ENCODE measurements at regions not wholly inside any gene's neighbourhood (a gene's known extent, or its start where the extent isn't known, plus 50 kb on each side); places are given as distances from the start of the nearest gene placed in this dataset.

DNA sequence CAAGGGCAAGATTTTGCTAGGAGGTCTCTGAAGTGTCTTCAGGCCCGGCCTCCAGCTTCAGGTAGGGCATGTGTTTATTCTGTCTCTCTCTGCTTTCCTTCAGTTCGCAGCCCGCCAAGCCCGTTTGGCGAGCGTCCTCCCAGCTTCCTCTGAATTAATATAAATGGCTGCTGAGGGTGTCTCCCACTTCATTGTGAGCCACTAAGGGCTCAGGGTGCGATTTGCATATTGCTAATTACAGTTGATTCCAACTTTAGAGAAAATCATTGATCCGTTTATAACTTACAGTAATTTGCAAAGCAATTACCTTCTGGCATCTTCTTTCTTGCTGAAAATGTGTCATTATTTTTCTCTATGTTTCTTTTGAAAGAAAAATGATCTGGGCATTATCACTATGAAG is 128.3 kb upstream of the SORCS3 start:
- no peak for FAIRE-seq
- H3K27ac ChIP-seq (ENCODE audit: low read depth, low read length): no peak overlapping the region
- no peak overlapping the region for H2BK12ac ChIP-seq (ENCODE audit: low read depth, low read length)
- H3K9ac ChIP-seq (replicated peaks in 1 of 4; ENCODE audit: extremely low read depth in 1 of 4, low read depth in 3 of 4, low read length in 3 of 4): no peak overlapping the region
- no peak overlapping the region for H4K91ac ChIP-seq (replicated peaks; ENCODE audit: insufficient read length, low read length)
- no peak overlapping the region for H3K4me2 ChIP-seq (ENCODE audit: insufficient read depth in 1 of 2, low read depth in 2 of 2, low read length in 2 of 2)
- H3K4me3 ChIP-seq (ENCODE audit: extremely low read depth in 1 of 4, insufficient read depth in 2 of 4, low read depth in 3 of 4, low read length in 4 of 4): no peak overlapping the region
- H4K20me1 ChIP-seq (replicated peaks in 1 of 2; ENCODE audit: control insufficient read depth in 1 of 2, insufficient read depth in 2 of 2, low read length in 2 of 2): no peaks in the 10 kb centered on the region
- no peaks in the 10 kb centered on the region; a peak in 1 of 8 replicates for H3K36me3 ChIP-seq (ENCODE audit: control insufficient read depth in 2 of 4, insufficient read depth in 4 of 4, low read length in 3 of 4)
- no peak for DNase-seq (ENCODE audit: low read depth in 1 of 2, low spot score in 2 of 2)
- no peak overlapping the region for H2BK15ac ChIP-seq (ENCODE audit: low read length)
- H3K79me1 ChIP-seq (ENCODE audit: low read depth, low read length): no peaks in the 10 kb centered on the region
- no peaks in the 10 kb centered on the region for H3K9me3 ChIP-seq (ENCODE audit: insufficient read depth in 2 of 2, low read depth in 1 of 2, low read length in 1 of 2)
- no peak overlapping the region for H2BK5ac ChIP-seq (ENCODE audit: low read depth, low read length)
- ChIA-PET POLR2A (ENCODE audit: partially characterized antibody) (no interaction called here), CTCF (ENCODE audit: partially characterized antibody) (no interaction called here)
- H4K8ac ChIP-seq (ENCODE audit: extremely low read depth, insufficient read depth, low read length): no peak overlapping the region; the same call in 1 of the 2 replicates
- H3K23ac ChIP-seq (ENCODE audit: insufficient read length): no peak overlapping the region
- H3K27me3 ChIP-seq (replicated peaks in 1 of 4; ENCODE audit: control insufficient read depth in 3 of 4, extremely low read depth in 1 of 4, insufficient read depth in 3 of 4, low read length in 3 of 4): no peaks in the 10 kb centered on the region
- H4K5ac ChIP-seq (ENCODE audit: insufficient read length, low read depth, low read length): no peak overlapping the region
- no peak overlapping the region for H3K56ac ChIP-seq (replicated peaks; ENCODE audit: insufficient read length, low read depth, low read length)
- H2BK20ac ChIP-seq (ENCODE audit: low read length): no peak overlapping the region
- no peak overlapping the region for H3K4ac ChIP-seq (replicated peaks; ENCODE audit: insufficient read length, low read depth, low read length)
- H3K23me2 ChIP-seq (ENCODE audit: low read depth, low read length): no peaks in the 10 kb centered on the region
- WGBS, 2 experiments (ENCODE audit: extremely low coverage in 1 of 2, insufficient coverage in 1 of 2, insufficient read length in 1 of 2, insufficient replicate concordance in 2 of 2, low coverage in 1 of 2, low lambda C conversion rate in 2 of 2, missing lambda C conversion rate in 1 of 2): 79% methylated on average over 8 of the region's 8 CpGs; no CpG with 5 or more reads in 1 of the 2 experiments
- no peak overlapping the region for H2AK5ac ChIP-seq (ENCODE audit: low read depth, low read length)
- H2AFZ ChIP-seq (ENCODE audit: low read length): no peak overlapping the region
- H3K14ac ChIP-seq (ENCODE audit: insufficient read length): no peak overlapping the region
- H3K4me1 ChIP-seq (replicated peaks in 1 of 4; ENCODE audit: control insufficient read depth in 3 of 4, insufficient read depth in 4 of 4, low read length in 3 of 4): peaks cover 0 to 6% (median 1%) of the 10 kb centered on the region in 4 experiments; a peak in 2 of 7 replicates
- no peak overlapping the region for H2BK120ac ChIP-seq (replicated peaks; ENCODE audit: low read depth, low read length)
- no peaks in the 10 kb centered on the region for H3K79me2 ChIP-seq (ENCODE audit: control insufficient read depth in 1 of 2, insufficient read depth in 2 of 2, low read length in 2 of 2)
- TF ChIP-seq KDM5A (IDR thresholded peaks at IDR 0.05; ENCODE audit: low read length) (no peak), CBX8 (IDR thresholded peaks at IDR 0.05; ENCODE audit: borderline replicate concordance, low read depth, low read length) (no peak), EP300 (IDR thresholded peaks at IDR 0.05; ENCODE audit: borderline replicate concordance in 1 of 2, low read depth in 2 of 2, low read length in 2 of 2) (no peak)
- TF ChIP-seq, protein P1, sequence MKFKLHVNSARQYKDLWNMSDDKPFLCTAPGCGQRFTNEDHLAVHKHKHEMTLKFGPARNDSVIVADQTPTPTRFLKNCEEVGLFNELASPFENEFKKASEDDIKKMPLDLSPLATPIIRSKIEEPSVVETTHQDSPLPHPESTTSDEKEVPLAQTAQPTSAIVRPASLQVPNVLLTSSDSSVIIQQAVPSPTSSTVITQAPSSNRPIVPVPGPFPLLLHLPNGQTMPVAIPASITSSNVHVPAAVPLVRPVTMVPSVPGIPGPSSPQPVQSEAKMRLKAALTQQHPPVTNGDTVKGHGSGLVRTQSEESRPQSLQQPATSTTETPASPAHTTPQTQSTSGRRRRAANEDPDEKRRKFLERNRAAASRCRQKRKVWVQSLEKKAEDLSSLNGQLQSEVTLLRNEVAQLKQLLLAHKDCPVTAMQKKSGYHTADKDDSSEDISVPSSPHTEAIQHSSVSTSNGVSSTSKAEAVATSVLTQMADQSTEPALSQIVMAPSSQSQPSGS (IDR thresholded peaks at IDR 0.05; ENCODE audit: low read length): no peak
- H3K18ac ChIP-seq (ENCODE audit: extremely low read depth, low read length): no peak overlapping the region
